Uterus (tissue), 2 donors: ENCODE measurements at regions not wholly inside any gene's neighbourhood (a gene's known extent, or its start where the extent isn't known, plus 50 kb on each side); places are given as distances from the start of the nearest gene placed in this dataset.

Experiments
- CTCF ChIP-seq, 4 experiments: fragments of 200-600 bp in 2 of 4; fragments of 450-650 bp in 2 of 4; sonication (generic) in 2 of 4; IDR thresholded peaks; one replicate each; pipeline ENCODE4 v1.5.1; 2016 to 2019; ENCODE audit warnings: antibody characterized with exemption in 4 of 4, mild to moderate bottlenecking in 2 of 4, moderate library complexity in 1 of 4
- POLR2A ChIP-seq, 2 donors: fragments of 450-650 bp; IDR thresholded peaks; one replicate each; pipeline ENCODE4 v1.6.1; 2016; ENCODE audit warnings: antibody characterized with exemption in 2 of 2, mild to moderate bottlenecking in 1 of 2, moderate library complexity in 1 of 2

- TF ChIP-seq CTCF (IDR thresholded peaks at IDR 0.05) (no peak), POLR2A (IDR thresholded peaks at IDR 0.05) (no peak)
Observed at GRCh38 chr2:12330916-12331315, 385.8 kb upstream of the TRIB2 start.
